Thoracic aorta (tissue), 2 donors: ENCODE measurements at regions not wholly inside any gene's neighbourhood (a gene's known extent, or its start where the extent isn't known, plus 50 kb on each side); places are given as distances from the start of the nearest gene placed in this dataset.

Experiments used
- ATAC-seq: fragments of 150-250 bp; one replicate; pipeline ENCODE4 v1.8.0; 2017; ENCODE audit warnings: low read depth; ENCODE audit not compliant: insufficient number of reproducible peaks, low FRiP score
- DNase-seq: peaks from one replicate; pipeline ENCODE4 v3.0.0-alpha.2; 2020; ENCODE audit warnings: low spot score
- H3K27ac ChIP-seq, 2 donors: fragments of 200-600 bp; sonication (generic); 1 replicate in 1 of 2; 2 replicates in 1 of 2; pipeline ENCODE4 v1.5.1; 2016; ENCODE audit warnings: mild to moderate bottlenecking in 2 of 2, moderate library complexity in 2 of 2
- H3K27me3 ChIP-seq: fragments of 200-600 bp; sonication (generic); replicated peaks from 2 replicates; pipeline ENCODE4 v1.6.0; 2016; ENCODE audit warnings: mild to moderate bottlenecking; ENCODE audit not compliant: insufficient read depth
- H3K36me3 ChIP-seq: fragments of 200-600 bp; sonication (generic); one replicate; pipeline ENCODE4 v1.5.1; 2016
- H3K4me1 ChIP-seq, 2 donors: fragments of 200-600 bp; sonication (generic); 1 replicate in 1 of 2; 2 replicates in 1 of 2; pipeline versions ENCODE4 v1.5.1 to v1.6.0; 2016; ENCODE audit warnings: low read depth in 2 of 2, mild to moderate bottlenecking in 1 of 2; ENCODE audit not compliant: control insufficient read depth in 1 of 2
- H3K4me3 ChIP-seq: fragments of 200-600 bp; sonication (generic); 2 replicates; pipeline ENCODE4 v1.5.1; 2016; ENCODE audit warnings: mild to moderate bottlenecking
- H3K9me3 ChIP-seq: fragments of 200-600 bp; sonication (generic); 2 replicates; pipeline ENCODE4 v1.5.1; 2016
- CTCF ChIP-seq: fragments of 200-600 bp; sonication (generic); IDR thresholded peaks from one replicate; pipeline ENCODE4 v1.5.1; 2019; ENCODE audit warnings: antibody characterized with exemption

GRCh38 chr22:34608540-34609115 lies 457.3 kb upstream of the ISX start:
- Histone ChIP-seq H3K4me3 (no peak overlapping the region), H3K4me1 (no peaks in the 10 kb centered on the region), H3K27me3 (no peaks in the 10 kb centered on the region), H3K36me3 (no peaks in the 10 kb centered on the region), H3K9me3 (no peaks in the 10 kb centered on the region), H3K27ac (no peak overlapping the region)
- no peak for TF ChIP-seq CTCF
- DNase-seq (no peak), ATAC-seq (no peak)

GRCh38 chr22:34609646-34610045 lies 456.3 kb upstream of the ISX start:
- Histone ChIP-seq H3K9me3 (no peaks in the 10 kb centered on the region), H3K27me3 (no peaks in the 10 kb centered on the region), H3K4me3 (no peak overlapping the region), H3K27ac (no peak overlapping the region), H3K4me1 (no peaks in the 10 kb centered on the region), H3K36me3 (no peaks in the 10 kb centered on the region)
- ATAC-seq (no peak), DNase-seq (no peak)
- no peak for TF ChIP-seq CTCF

GRCh38 chr22:34620161-34620560 lies 445.8 kb upstream of the ISX start:
- Histone ChIP-seq H3K4me3 (no peak overlapping the region), H3K27me3 (no peaks in the 10 kb centered on the region), H3K27ac (no peak overlapping the region), H3K4me1 (no peaks in the 10 kb centered on the region), H3K9me3 (no peaks in the 10 kb centered on the region), H3K36me3 (no peaks in the 10 kb centered on the region)
- DNase-seq: no peak
- ATAC-seq: no peak
- no peak for TF ChIP-seq CTCF

GRCh38 chr22:34620832-34621231 lies 445.1 kb upstream of the ISX start:
- Histone ChIP-seq H3K27ac (no peak overlapping the region), H3K36me3 (no peaks in the 10 kb centered on the region), H3K4me1 (no peaks in the 10 kb centered on the region), H3K27me3 (no peaks in the 10 kb centered on the region), H3K4me3 (no peak overlapping the region), H3K9me3 (no peaks in the 10 kb centered on the region)
- no peak for TF ChIP-seq CTCF
- ATAC-seq (no peak), DNase-seq (no peak)

DNA sequence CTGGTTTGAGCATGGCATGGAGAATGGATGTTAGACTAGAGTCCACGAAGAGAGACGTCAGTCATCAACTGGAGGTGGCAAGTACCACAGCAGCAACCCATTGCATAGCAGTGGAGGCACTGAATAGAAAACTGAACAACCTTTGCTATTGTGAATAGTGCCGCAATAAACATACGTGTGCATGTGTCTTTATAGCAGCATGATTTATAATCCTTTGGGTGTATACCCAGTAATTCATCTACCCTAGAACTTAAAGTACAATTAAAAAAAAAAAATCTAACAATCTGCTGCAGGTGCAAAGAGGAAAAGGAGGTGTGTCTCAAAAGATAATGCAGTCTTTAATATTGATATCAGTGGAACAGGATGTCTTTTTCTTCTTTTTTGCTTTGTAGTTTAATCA lies 443.4 kb upstream of the ISX start:
- H3K4me1 ChIP-seq: no peaks in the 10 kb centered on the region
- no peaks in the 10 kb centered on the region for H3K9me3 ChIP-seq
- no peak overlapping the region for H3K27ac ChIP-seq
- no peaks in the 10 kb centered on the region for H3K27me3 ChIP-seq
- H3K4me3 ChIP-seq: no peak overlapping the region
- DNase-seq (no peak), ATAC-seq (no peak)
- no peaks in the 10 kb centered on the region for H3K36me3 ChIP-seq
- no peak for TF ChIP-seq CTCF
